Calu3 (cell line): ENCODE measurements at regions not wholly inside any gene's neighbourhood (a gene's known extent, or its start where the extent isn't known, plus 50 kb on each side); places are given as distances from the start of the nearest gene placed in this dataset.

Experiments
- BruUV-seq: library from RNA; stranded (reverse); fragments of 400-500 nt; replicated peaks from 2 replicates; lab custom pipeline; 2021; lab: Mats Ljungman, UMichigan
- CTCF ChIA-PET: fragments of 300-600 bp; sonication (Branson Sonifier 250); formaldehyde crosslinking; loops from one replicate; lab custom pipeline; 2022; ENCODE audit warnings: antibody characterized with exemption; lab: Charles Lee
- DNase-seq: peaks from one replicate; pipeline ENCODE4 v3.0.0; 2022
- H3K27ac Mint-ChIP-seq: one replicate; pipeline ENCODE4 v1.8.0; 2022; ENCODE audit warnings: mixed read lengths; ENCODE audit not compliant: unreplicated experiment
- H3K27me3 Mint-ChIP-seq: one replicate; pipeline ENCODE4 v1.8.0; 2022; ENCODE audit warnings: mixed read lengths; ENCODE audit not compliant: unreplicated experiment
- H3K36me3 Mint-ChIP-seq: one replicate; pipeline ENCODE4 v1.8.0; 2022; ENCODE audit warnings: mild to moderate bottlenecking, moderate library complexity, mixed read lengths; ENCODE audit not compliant: insufficient read depth, unreplicated experiment
- H3K4me1 Mint-ChIP-seq: one replicate; pipeline ENCODE4 v1.8.0; 2022; ENCODE audit warnings: mild to moderate bottlenecking, low read depth, mixed read lengths; ENCODE audit not compliant: unreplicated experiment
- H3K4me3 Mint-ChIP-seq: one replicate; pipeline ENCODE4 v1.8.0; 2022; ENCODE audit warnings: mild to moderate bottlenecking, low read depth, moderate library complexity, mixed read lengths; ENCODE audit not compliant: unreplicated experiment
- H3K9me3 Mint-ChIP-seq: one replicate; pipeline ENCODE4 v1.8.0; 2022; ENCODE audit warnings: low read depth, mixed read lengths; ENCODE audit not compliant: unreplicated experiment
- intact Hi-C: fragments of 100-400 bp; cut with micrococcal nuclease; formaldehyde crosslinking; loops from one replicate; pipeline ENCODE4 v1.10.0; 2022; ENCODE audit not compliant: unreplicated experiment
- TF ChIP-seq, protein P1 (sequence below): fragments of 200-600 bp; IDR thresholded peaks from one replicate; pipeline ENCODE4 v1.8.0; 2022; ENCODE audit warnings: antibody characterized with exemption; ENCODE audit not compliant: unreplicated experiment

DNA sequence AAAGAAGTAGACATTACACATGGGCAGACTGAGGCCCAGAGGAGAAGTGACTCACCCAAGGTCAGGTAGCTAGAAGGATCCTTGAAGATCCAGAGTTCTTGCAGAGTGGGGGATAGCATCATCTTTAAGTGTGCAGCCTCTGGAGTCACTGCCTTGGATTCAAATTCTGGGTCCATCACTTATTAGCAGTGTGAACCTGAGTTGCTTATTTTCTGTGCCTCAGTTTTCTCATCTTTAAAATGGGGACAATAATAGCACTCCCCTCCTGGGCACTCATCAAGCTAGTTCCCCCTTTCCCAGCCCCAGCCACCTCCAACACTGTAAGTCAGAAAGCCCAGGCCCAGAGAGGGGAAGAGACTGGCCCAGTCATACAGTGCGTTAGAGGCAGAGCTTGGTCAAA is 141.8 kb upstream of the PJA1 start:
- Mint-ChIP-seq H3K27me3 (peaks cover 50% of the 10 kb centered on the region), H3K36me3 (no peaks in the 10 kb centered on the region), H3K4me3 (no peak overlapping the region), H3K4me1 (no peaks in the 10 kb centered on the region), H3K9me3 (no peaks in the 10 kb centered on the region), H3K27ac (no peak overlapping the region)
- DNase-seq: no peak
- CTCF ChIA-PET: no interaction called here
- intact Hi-C loops: no loop called here
- TF ChIP-seq, protein P1, sequence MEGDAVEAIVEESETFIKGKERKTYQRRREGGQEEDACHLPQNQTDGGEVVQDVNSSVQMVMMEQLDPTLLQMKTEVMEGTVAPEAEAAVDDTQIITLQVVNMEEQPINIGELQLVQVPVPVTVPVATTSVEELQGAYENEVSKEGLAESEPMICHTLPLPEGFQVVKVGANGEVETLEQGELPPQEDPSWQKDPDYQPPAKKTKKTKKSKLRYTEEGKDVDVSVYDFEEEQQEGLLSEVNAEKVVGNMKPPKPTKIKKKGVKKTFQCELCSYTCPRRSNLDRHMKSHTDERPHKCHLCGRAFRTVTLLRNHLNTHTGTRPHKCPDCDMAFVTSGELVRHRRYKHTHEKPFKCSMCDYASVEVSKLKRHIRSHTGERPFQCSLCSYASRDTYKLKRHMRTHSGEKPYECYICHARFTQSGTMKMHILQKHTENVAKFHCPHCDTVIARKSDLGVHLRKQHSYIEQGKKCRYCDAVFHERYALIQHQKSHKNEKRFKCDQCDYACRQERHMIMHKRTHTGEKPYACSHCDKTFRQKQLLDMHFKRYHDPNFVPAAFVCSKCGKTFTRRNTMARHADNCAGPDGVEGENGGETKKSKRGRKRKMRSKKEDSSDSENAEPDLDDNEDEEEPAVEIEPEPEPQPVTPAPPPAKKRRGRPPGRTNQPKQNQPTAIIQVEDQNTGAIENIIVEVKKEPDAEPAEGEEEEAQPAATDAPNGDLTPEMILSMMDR: no peak
- BruUV-seq: no TSS peak

DNA sequence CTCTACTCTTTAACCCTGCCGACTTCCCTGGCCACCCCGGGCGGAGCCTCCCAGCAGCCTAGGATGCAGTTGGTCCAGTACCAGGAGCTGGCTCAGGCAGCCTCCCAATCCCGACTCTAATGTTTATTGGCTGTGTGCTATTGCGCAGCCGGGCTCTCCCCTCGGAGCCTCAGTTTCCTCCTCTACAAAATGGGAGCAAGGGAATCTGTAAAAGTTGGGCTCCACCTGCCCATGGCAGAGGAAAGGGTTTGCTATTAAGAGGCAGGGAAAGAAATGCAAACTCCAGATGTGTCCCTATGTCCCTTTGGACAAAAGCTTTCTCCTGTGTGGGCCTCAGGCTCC is 140.8 kb upstream of the PJA1 start:
- Mint-ChIP-seq H3K4me1 (no peaks in the 10 kb centered on the region), H3K4me3 (no peak overlapping the region), H3K36me3 (no peaks in the 10 kb centered on the region), H3K27me3 (peaks cover 53% of the 10 kb centered on the region), H3K9me3 (no peaks in the 10 kb centered on the region), H3K27ac (no peak overlapping the region)
- no TSS peak for BruUV-seq
- TF ChIP-seq, protein P1: no peak
- intact Hi-C loops: no loop called here
- no peak for DNase-seq
- CTCF ChIA-PET: no interaction called here

DNA sequence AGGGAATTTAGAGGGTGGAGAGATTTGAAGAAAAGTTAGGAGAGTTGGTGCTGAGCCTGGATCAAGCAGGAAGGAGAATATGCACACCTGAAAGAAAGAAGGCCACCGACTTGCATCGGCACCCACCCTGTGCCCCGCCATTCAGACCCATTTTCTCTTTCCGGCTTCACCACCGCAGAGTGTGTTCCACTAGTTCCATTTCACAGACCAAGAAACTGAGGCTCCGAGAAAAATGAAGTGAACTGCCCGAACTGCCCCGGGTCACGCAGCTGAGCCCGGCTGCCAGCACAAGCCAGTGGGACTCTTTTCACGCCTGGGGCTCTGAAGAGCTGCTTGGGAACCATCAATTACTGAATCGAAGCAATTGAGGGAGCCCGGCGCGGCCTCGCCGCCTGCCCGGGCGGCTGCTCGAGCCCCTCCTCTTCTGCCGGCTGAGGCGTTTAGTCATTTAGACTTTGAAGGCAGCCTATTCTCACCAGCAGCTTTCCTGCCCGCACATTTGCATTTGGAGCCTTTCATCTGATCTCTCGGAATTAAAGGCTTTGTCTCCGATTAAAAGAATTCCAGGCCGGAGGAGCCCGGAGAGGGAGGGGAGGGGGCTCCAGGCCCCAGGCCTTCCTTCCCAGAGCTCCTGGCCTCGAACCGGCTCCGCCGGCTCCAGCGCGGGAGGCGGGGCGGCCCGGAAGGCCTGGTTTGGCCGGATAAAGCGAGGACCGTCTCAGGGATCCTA is 140.2 kb upstream of the PJA1 start:
- no peak overlapping the region for H3K27ac Mint-ChIP-seq
- CTCF ChIA-PET: no interaction called here
- no peak for DNase-seq
- BruUV-seq: no TSS peak
- intact Hi-C loops: no loop called here
- H3K27me3 Mint-ChIP-seq: peaks cover 53% of the 10 kb centered on the region
- H3K9me3 Mint-ChIP-seq: no peaks in the 10 kb centered on the region
- TF ChIP-seq, protein P1: no peak
- H3K4me1 Mint-ChIP-seq: no peaks in the 10 kb centered on the region
- no peaks in the 10 kb centered on the region for H3K36me3 Mint-ChIP-seq
- no peak overlapping the region for H3K4me3 Mint-ChIP-seq

DNA sequence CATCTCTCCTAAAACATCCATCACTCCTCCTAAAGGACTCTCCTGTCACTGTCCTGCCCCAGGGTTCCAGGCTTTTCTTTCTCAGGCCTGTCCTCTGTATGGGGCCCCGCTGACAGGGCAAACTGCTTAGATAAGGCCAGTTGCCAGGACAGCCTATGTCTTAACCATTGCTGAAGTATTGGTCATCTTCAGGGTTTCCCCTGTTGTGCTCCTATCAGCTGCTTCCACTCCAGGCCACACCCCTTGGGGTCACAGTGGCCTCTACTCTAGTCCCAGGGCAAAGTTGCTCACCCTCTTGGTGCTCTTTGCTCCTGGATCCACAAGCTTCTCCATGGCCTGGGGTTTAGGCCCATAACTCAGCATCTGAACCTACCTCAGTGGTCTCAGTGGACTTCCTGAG is 138.0 kb upstream of the PJA1 start:
- H3K9me3 Mint-ChIP-seq: no peaks in the 10 kb centered on the region
- CTCF ChIA-PET: no interaction called here
- DNase-seq: no peak
- no peak overlapping the region for H3K27ac Mint-ChIP-seq
- H3K36me3 Mint-ChIP-seq: no peaks in the 10 kb centered on the region
- TF ChIP-seq, protein P1: no peak
- H3K27me3 Mint-ChIP-seq: peaks cover 55% of the 10 kb centered on the region
- intact Hi-C loops: no loop called here
- no peak overlapping the region for H3K4me3 Mint-ChIP-seq
- no TSS peak for BruUV-seq
- no peaks in the 10 kb centered on the region for H3K4me1 Mint-ChIP-seq
